ENCODE measurements at regions not wholly inside any gene's neighbourhood (a gene's known extent, or its start where the extent isn't known, plus 50 kb on each side); places are given as distances from the start of the nearest gene placed in this dataset.

GRCh38 chr18:39453356-39453755, 1887.8 kb upstream of the CELF4 start:
- Histone ChIP-seq H3K4me3 (no peak overlapping the region), H3K36me3 (ENCODE audit: control insufficient read depth in 2 of 2, insufficient read depth in 2 of 2, low read length in 1 of 2) (no peaks in the 10 kb centered on the region), H3K79me2 (ENCODE audit: control insufficient read depth, insufficient read depth, low read length) (no peaks in the 10 kb centered on the region), H3K27ac (ENCODE audit: control insufficient read depth, insufficient read depth) (no peak overlapping the region), H3K4me2 (ENCODE audit: control insufficient read depth, insufficient read depth) (no peak overlapping the region), H4K20me1 (ENCODE audit: control insufficient read depth, insufficient read depth) (no peaks in the 10 kb centered on the region), H3K27me3 (replicated peaks in 1 of 2; ENCODE audit: control insufficient read depth in 2 of 2, insufficient read depth in 2 of 2, low read length in 1 of 2) (no peaks in the 10 kb centered on the region), H3K9me3 (replicated peaks; ENCODE audit: control insufficient read depth, insufficient read depth, low read length) (no peaks in the 10 kb centered on the region), H3K4me1 (ENCODE audit: control insufficient read depth, insufficient read depth, low read length) (no peaks in the 10 kb centered on the region), H3K9ac (ENCODE audit: control insufficient read depth, insufficient read depth, low read length) (no peak overlapping the region), H2AFZ (ENCODE audit: control insufficient read depth, low read depth, low read length) (no peak overlapping the region)
- ChIA-PET POLR2A (no interaction called here), RAD21 (ENCODE audit: unreplicated experiment) (no interaction called here), CTCF (no interaction called here), SMC1A (ENCODE audit: uncharacterized antibody, unreplicated experiment) (no interaction called here)
- ATAC-seq (no peak), DNase-seq (ENCODE audit: low read depth, low spot score) (no peak), FAIRE-seq (no peak)
- BruUV-seq (replicated peaks), result no TSS peak
- intact Hi-C loops (cut with micrococcal nuclease; ENCODE audit: unreplicated experiment), result no loop called here
- WGBS (ENCODE audit: insufficient coverage, insufficient replicate concordance, low lambda C conversion rate, missing lambda C conversion rate), result 0% methylated on average over 2 of the region's 2 CpGs
- in situ Hi-C loops (cut with MboI), result no loop called here
- TF ChIP-seq MLLT1 (IDR thresholded peaks at IDR 0.05) (no peak), BCL3 (IDR thresholded peaks at IDR 0.05; ENCODE audit: borderline replicate concordance, insufficient read depth, low read depth, low read length, poor library complexity, severe bottlenecking) (no peak), MXI1 (IDR thresholded peaks at IDR 0.05; ENCODE audit: low read depth, low read length) (no peak), ZBTB33 (IDR thresholded peaks at IDR 0.05) (no peak), USF2 (IDR thresholded peaks at IDR 0.05; ENCODE audit: borderline replicate concordance, low read depth, low read length) (no peak), NR2C2 (IDR thresholded peaks at IDR 0.05; ENCODE audit: borderline replicate concordance, control insufficient read depth, insufficient read length, low read depth) (no peak), RBBP5 (conservative IDR thresholded peaks at IDR 0.05) (no peak), RCOR1 (conservative IDR thresholded peaks at IDR 0.05; ENCODE audit: low read depth, low read length) (no peak), HCFC1 (IDR thresholded peaks at IDR 0.05; ENCODE audit: low read length) (no peak), EZH2 (IDR thresholded peaks at IDR 0.05; ENCODE audit: borderline replicate concordance, control insufficient read depth, low read depth, low read length) (no peak)

Measured in GM12878 (cell line).